DMS 273 (cell line): ENCODE measurements at regions not wholly inside any gene's neighbourhood (a gene's known extent, or its start where the extent isn't known, plus 50 kb on each side); places are given as distances from the start of the nearest gene placed in this dataset.
"Not testable (repeated sequence)": the region's sequence is repeated elsewhere in the genome, so short reads cannot be mapped to it uniquely, and the experiment has no call there.

Experiments
- DNase-seq: peaks from one replicate; lab custom pipeline; 2025; ENCODE audit not compliant: unreplicated experiment; lab: John Stamatoyannopoulos, UW

- no peak for DNase-seq
Measured at GRCh38 chr4:188992706-188993105, 853.5 kb downstream of the TRIML1 start.

GRCh38 chr4:188993871-188994270 is 854.6 kb downstream of the TRIML1 start:
- no peak for DNase-seq

GRCh38 chr4:189001283-189001970 is 862.2 kb downstream of the TRIML1 start:
- DNase-seq: no peak

DNA sequence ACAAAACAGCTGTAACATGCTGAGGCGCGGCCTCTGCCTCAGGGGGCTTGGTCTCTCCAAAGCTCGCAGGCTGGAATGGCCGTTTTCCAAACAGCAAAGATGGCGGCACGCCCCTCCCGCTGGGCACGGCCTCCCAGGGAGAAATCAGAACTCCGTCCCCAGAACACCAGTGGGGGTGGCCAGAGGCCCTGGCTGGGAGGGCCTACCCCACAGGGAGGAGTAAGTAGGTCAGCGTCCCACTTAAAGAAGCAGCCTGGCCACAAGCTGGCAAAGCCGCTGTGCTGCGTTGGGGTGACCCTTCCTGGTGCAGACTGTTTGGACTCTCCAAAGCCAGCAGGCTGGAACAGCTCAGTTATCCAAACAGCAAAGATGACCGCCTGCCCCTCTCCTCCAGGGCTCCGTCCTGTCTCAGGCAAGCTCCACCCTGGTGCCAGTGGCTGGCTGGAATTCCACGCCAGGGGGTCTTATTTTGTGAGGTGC is 862.8 kb downstream of the TRIML1 start:
- DNase-seq: no peak

- no peak for DNase-seq
Measured at GRCh38 chr4:189002475-189002874, 863.2 kb downstream of the TRIML1 start.

DNA sequence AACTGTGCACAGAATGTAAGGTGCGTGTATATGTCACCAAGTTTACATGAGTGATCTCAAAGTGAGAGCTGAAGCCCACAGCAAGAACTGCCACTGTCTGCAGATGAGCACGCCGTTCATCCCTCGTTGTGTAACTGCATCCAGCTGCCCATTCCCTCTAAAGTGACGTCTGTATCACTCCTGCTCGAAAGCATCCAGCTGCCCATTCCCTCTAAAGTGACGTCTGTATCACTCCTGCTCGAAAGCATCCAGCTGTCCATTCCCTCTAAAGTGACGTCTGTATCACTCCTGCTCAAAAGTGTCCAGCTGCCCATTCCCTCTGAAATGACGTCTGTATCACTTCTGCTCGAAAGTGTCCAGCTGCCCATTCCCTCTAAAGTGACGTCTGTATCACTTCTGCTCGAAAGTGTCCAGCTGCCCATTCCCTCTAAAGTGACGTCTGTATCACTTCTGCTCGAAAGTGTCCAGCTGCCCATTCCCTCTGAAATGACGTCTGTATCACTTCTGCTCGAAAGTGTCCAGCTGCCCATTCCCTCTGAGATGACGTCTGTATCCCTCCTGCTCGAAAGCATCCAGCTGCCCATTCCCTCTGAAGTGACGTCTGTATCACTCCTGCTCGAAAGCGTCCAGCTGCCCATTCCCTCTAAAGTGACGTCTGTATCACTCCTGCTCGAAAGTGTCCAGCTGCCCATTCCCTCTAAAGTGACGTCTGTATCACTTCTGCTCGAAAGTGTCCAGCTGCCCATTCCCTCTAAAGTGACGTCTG is 871.4 kb downstream of the TRIML1 start:
- not testable (repeated sequence) for DNase-seq

GRCh38 chr4:189021831-189022230 is 882.6 kb downstream of the TRIML1 start:
- DNase-seq: no peak

DNA sequence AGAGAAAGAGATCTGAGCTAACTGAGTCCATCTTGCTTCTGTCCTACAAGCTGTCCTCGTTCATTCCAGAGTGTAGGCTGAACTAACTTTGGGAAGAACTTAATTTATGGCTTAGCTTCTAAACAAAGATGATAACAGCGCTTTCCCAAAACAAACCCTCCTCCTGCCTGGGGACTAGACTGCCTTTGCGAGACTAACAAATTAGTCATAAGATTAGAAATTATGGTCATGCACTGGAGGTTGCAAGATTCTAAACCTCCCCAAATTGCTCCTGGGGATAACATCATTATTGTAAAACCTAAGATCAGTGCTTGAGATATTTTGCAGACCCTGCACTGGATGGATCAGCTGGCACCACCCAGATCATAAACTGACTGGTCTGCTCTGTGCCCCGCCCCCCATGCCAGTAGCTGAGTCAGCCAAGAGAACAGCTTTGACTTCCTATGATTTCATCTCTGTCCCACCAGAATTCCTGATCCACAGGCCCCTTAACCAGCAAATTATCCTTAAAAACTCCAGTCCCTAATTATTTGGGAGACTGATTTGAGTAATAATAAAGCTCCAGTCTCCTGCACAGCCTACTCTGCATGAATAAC is 883.3 kb downstream of the TRIML1 start:
- no peak for DNase-seq

DNA sequence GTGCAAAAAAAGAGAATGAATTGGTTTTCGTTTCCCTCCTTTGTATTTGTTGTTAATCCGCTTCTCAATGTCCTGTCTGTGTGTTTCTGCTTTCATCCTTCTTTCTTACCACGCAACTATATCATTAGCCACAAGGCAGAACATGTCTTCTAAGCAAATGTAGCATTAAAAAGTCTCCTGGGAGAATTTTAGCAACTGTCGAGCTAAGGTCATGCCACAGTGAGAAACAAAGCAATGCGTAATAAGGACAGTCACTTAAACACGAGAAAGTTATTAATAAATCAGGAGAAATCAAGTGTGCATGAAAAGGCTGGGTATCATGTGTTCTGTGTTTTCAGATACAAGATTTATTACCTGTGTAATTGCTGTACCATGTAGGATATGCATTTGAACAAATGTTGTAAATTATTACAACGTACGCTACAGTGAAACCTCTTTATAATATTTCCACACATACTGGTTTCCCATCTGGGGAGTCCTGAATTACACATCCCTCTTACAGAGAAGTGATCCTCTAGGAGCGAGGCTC is 890.8 kb downstream of the TRIML1 start:
- no peak for DNase-seq

DNA sequence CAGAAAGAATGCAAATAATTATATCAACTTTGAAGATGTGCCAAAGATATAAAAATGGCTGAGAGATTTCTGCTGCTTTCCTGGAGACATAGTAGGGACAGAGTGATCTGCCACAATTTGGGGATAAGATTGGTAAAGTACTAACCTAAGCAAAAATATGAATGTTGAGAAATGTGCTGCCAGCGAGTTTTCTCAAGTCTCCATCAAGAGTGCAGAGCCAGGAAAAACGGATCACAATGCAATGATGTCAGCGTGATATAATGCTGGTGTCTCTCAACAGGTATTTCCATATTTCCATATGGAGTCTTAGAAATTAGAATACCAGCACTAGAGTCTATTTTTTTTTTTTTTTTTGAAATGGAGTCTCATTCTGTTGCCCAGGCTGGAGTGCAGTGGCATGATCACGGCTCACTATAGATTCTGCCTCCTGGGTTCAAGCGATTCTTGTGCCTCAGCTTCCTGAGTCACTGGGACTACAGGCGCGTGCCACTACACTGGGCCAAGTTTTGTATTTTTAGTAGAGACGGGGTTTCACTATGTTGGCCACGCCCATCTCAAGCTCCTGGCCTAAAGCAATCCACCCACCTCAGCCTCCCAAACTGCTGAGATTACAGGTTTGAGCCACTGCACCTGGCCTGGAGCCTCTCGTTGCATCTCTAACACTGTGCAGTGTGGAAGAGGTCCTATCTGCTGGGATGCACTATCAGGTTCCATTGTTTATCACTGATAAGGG is 893.5 kb downstream of the TRIML1 start:
- DNase-seq: no peak

- DNase-seq: no peak
Measured at GRCh38 chr4:189033801-189034347, 894.6 kb downstream of the TRIML1 start.

DNA sequence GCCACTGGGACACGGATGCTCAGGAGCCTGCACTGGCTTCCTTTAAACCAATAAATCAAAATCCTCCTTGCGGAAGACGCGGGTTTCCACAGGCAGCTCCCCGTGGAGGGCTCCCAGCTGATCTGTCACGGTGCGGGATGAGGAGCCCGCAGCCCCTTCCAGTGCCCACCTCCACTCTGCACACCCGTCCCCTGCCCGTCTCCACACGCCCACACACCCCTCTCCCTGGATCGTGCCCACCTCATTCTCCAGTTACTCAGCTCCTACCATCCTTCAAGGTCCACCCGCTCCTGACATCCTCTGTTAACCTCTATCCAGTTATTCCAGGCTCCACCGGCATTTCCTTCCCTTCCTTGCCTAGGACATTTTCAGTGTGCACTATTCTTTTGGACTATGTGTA is 895.9 kb downstream of the TRIML1 start:
- DNase-seq: no peak

GRCh38 chr4:189035654-189036053 is 896.4 kb downstream of the TRIML1 start:
- no peak for DNase-seq

DNA sequence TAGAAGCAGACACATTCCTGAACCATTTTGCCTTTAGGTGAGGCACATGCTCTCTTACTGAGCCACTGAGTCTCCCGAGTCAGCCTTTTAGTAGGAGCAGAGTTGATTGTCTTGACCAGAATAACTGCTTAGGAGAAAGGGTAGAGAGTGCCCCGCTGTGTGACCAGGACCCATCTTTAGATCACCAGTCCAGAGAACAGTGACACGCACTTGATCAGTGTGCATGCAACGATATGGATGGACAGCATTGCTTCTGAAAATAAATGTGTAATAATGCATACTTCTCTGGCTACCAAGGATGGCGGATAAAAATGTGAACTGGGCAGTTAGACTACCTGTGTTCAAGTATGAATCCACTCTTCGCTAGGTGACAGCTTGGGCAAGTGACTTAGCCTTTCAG is 897.7 kb downstream of the TRIML1 start:
- no peak for DNase-seq

- DNase-seq: no peak
Measured at GRCh38 chr4:189046642-189047041, 894.0 kb upstream of the FRG1 start.

GRCh38 chr4:189048119-189048518 is 892.6 kb upstream of the FRG1 start:
- DNase-seq: no peak

DNA sequence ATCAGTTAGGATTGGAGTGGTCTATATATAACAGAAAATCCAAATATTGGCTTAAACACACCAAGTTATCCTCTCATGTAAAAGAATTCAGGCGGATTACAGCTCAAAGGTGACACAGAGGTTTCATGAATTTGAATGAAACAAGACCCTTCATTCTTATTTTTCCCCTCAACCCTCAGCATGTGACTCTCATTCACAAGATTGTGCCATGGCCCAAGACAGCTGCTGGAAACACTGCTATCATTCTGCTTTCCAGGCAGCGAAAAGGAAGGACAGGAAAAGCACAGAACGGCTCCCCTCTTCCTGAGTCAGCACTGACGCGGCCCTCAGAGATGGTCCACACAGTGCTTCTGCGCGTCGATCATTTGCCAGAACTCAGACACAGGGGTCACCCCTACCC is 891.0 kb upstream of the FRG1 start:
- DNase-seq: no peak

DNA sequence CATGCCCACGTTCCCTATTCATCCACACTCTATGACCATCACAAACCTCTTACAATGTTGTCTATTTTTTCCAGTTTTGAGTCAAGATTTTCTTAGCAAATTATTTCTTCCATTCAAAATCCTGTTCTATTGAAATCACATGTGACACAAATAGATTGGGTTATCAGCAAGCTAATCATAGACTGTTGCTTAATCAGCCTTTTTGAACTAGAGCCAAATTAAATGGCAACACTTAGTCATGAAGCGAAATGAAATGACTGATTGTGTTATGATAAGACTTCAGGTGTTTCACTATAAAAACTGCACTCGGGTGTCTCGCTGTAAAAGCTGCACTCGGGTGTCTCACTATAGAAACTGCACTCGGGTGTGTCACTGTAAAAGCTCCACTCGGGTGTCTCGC is 890.0 kb upstream of the FRG1 start:
- no peak for DNase-seq

DNA sequence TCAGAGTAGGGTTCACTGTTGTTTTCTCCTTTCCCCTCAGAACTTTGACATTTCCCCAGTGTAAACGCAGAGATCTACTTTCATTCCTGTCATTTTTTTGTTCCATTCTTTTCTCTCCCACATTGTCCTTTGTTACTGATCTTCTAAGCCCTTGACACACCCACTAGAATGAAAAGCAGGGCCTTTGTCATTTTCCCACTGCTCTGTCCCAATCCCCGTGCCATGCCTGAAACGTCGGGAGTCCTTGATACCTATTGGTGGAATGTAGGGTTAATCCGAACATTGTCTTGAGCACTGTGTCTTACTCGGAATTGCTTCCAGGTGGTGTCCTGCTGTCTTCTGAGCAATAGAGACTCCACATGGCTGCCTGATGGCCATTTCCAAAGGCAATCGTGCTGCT is 887.1 kb upstream of the FRG1 start:
- DNase-seq: no peak

DNA sequence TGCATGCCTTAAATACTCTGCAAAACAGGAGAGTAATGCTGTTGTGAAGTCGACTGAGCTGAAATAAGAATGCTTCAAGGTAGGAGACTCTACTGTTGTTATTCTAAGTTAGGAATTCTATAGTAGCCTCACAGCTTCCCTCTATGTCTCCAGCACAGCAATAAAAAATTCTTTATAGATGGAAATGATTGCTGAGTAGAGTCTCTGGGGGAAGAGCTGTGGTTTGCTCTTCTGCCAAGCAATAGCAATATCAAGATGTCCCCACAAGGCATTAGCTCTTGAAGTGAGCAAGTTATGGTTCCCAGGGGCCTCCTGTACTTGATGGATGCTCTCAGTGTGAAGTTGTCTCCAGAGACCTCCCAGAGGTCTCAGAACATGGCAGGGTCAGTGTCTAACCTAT is 880.6 kb upstream of the FRG1 start:
- DNase-seq: no peak
